HFF-Myc (cell line): ENCODE measurements at regions not wholly inside any gene's neighbourhood (a gene's known extent, or its start where the extent isn't known, plus 50 kb on each side); places are given as distances from the start of the nearest gene placed in this dataset.
"Not testable (repeated sequence)": the region's sequence is repeated elsewhere in the genome, so short reads cannot be mapped to it uniquely, and the experiment has no call there.

ENCODE experiments used
- DNase-seq: peaks from one replicate; pipeline ENCODE4 v3.0.0-alpha.2; 2011; ENCODE audit warnings: low read depth; ENCODE audit errors: extremely low read depth
- H3K4me3 ChIP-seq: replicated peaks from 2 replicates; pipeline ENCODE4 v1.5.1; 2011; ENCODE audit warnings: low read depth, mild to moderate bottlenecking, control low read depth, low read length
- CTCF ChIP-seq: IDR thresholded peaks from 2 replicates; pipeline ENCODE4 v1.5.1; 2012; ENCODE audit warnings: mild to moderate bottlenecking, low read depth, low read length, control low read depth; ENCODE audit errors: missing control alignments

- no peak overlapping the region for H3K4me3 ChIP-seq
- no peak for DNase-seq
- TF ChIP-seq CTCF: no peak
Measured at GRCh38 chr4:151853034-151853433, 92.2 kb upstream of the GATB start.

GRCh38 chr4:151852202-151852601 is 91.4 kb upstream of the GATB start:
- no peak for TF ChIP-seq CTCF
- no peak for DNase-seq
- H3K4me3 ChIP-seq: no peak overlapping the region

GRCh38 chr4:151851354-151851753 is 90.5 kb upstream of the GATB start:
- TF ChIP-seq CTCF: no peak
- H3K4me3 ChIP-seq: no peak overlapping the region
- no peak for DNase-seq

GRCh38 chr4:151850791-151851213 is 90.0 kb upstream of the GATB start:
- no peak overlapping the region for H3K4me3 ChIP-seq
- DNase-seq: no peak
- no peak for TF ChIP-seq CTCF

- H3K4me3 ChIP-seq, DNase-seq: not testable (repeated sequence)
Measured at GRCh38 chr4:151845551-151845950, 84.7 kb upstream of the GATB start.

- DNase-seq: no peak
- TF ChIP-seq CTCF: no peak
- no peak overlapping the region for H3K4me3 ChIP-seq
Measured at GRCh38 chr4:151842430-151843079, 81.7 kb upstream of the GATB start.

GRCh38 chr4:151841107-151841506 is 80.3 kb upstream of the GATB start:
- DNase-seq: no peak
- no peak overlapping the region for H3K4me3 ChIP-seq
- TF ChIP-seq CTCF: no peak
